GM12891 (cell line): ENCODE measurements at regions not wholly inside any gene's neighbourhood (a gene's known extent, or its start where the extent isn't known, plus 50 kb on each side); places are given as distances from the start of the nearest gene placed in this dataset.

Experiments
- DNase-seq: peaks from one replicate; pipeline ENCODE4 v3.0.0; 2011; ENCODE audit warnings: low spot score; ENCODE audit not compliant: insufficient read length
- FAIRE-seq: peaks from 2 replicates; lab custom pipeline; 2011; peaks lifted over from hg19 to GRCh38; lab: Jason Lieb, UNC
- PAX5 ChIP-seq: IDR thresholded peaks from 2 replicates; pipeline ENCODE4 v1.6.1; 2011; ENCODE audit warnings: low read length, moderate library complexity, mild to moderate bottlenecking; ENCODE audit not compliant: insufficient read depth, severe bottlenecking
- POLR2A ChIP-seq: IDR thresholded peaks from 2 replicates; pipeline ENCODE4 v1.6.1; 2011; ENCODE audit warnings: low read depth, low read length, control low read depth
- POLR2AphosphoS5 ChIP-seq: IDR thresholded peaks from 2 replicates; pipeline ENCODE4 v1.6.1; 2011; ENCODE audit warnings: low read depth, low read length, control low read depth
- POU2F2 ChIP-seq: IDR thresholded peaks from 2 replicates; pipeline ENCODE4 v1.6.1; 2011; ENCODE audit warnings: low read depth, mild to moderate bottlenecking, control low read depth, low read length, moderate library complexity
- SPI1 ChIP-seq: IDR thresholded peaks from 2 replicates; pipeline ENCODE4 v1.6.1; 2011; ENCODE audit warnings: low read depth, low read length, control low read depth
- TAF1 ChIP-seq: IDR thresholded peaks from 2 replicates; pipeline ENCODE4 v1.6.1; 2011; ENCODE audit warnings: low read depth, low read length, control low read depth

- no peak for FAIRE-seq
- TF ChIP-seq PAX5, result no peak
- TF ChIP-seq POLR2AphosphoS5, result no peak
- no peak for TF ChIP-seq TAF1
- no peak for TF ChIP-seq POLR2A
- no peak for TF ChIP-seq POU2F2
- no peak for TF ChIP-seq SPI1
Measured at GRCh38 chr13:64819081-64819480, 2411.1 kb downstream of the PCDH9 start.

GRCh38 chr13:64817691-64818090 lies 2412.4 kb downstream of the PCDH9 start:
- FAIRE-seq (no peak), DNase-seq (no peak)
- TF ChIP-seq TAF1, result no peak
- no peak for TF ChIP-seq SPI1
- no peak for TF ChIP-seq POLR2AphosphoS5
- no peak for TF ChIP-seq POU2F2
- TF ChIP-seq PAX5, result no peak
- no peak for TF ChIP-seq POLR2A

More at GRCh38 chr13:64819081-64819480, 2411.1 kb downstream of the PCDH9 start:
- DNase-seq, result no peak

GRCh38 chr13:64810750-64811149 lies 2419.4 kb downstream of the PCDH9 start:
- FAIRE-seq, result no peak
- TF ChIP-seq POLR2AphosphoS5 (no peak), TAF1 (no peak), SPI1 (no peak), POLR2A (no peak), POU2F2 (no peak), PAX5 (no peak)
- no peak for DNase-seq

GRCh38 chr13:64808704-64809103 lies 2421.4 kb downstream of the PCDH9 start:
- TF ChIP-seq POLR2AphosphoS5, result no peak
- no peak for TF ChIP-seq TAF1
- TF ChIP-seq POLR2A, result no peak
- no peak for TF ChIP-seq SPI1
- no peak for TF ChIP-seq PAX5
- no peak for TF ChIP-seq POU2F2
- no peak for FAIRE-seq
- no peak for DNase-seq

- FAIRE-seq (no peak), DNase-seq (no peak)
- TF ChIP-seq POU2F2 (no peak), PAX5 (no peak), TAF1 (no peak), SPI1 (no peak), POLR2A (no peak)
Measured at GRCh38 chr13:64801768-64802167, 2428.4 kb downstream of the PCDH9 start.

GRCh38 chr13:64798422-64798821 lies 2431.7 kb downstream of the PCDH9 start:
- no peak for TF ChIP-seq PAX5
- no peak for TF ChIP-seq SPI1
- TF ChIP-seq POLR2AphosphoS5, result no peak
- no peak for TF ChIP-seq TAF1
- TF ChIP-seq POU2F2, result no peak
- no peak for TF ChIP-seq POLR2A
- FAIRE-seq (no peak), DNase-seq (no peak)

GRCh38 chr13:64793592-64793991 lies 2436.5 kb downstream of the PCDH9 start:
- TF ChIP-seq POLR2AphosphoS5 (no peak), POLR2A (no peak)
- FAIRE-seq (no peak), DNase-seq (no peak)

- FAIRE-seq (no peak), DNase-seq (no peak)
- TF ChIP-seq SPI1 (no peak), PAX5 (no peak), POU2F2 (no peak), POLR2AphosphoS5 (no peak), POLR2A (no peak), TAF1 (no peak)
Measured at GRCh38 chr13:64793131-64793530, 2437.0 kb downstream of the PCDH9 start.

GRCh38 chr13:64791373-64791772 lies 2438.8 kb downstream of the PCDH9 start:
- no peak for DNase-seq
- FAIRE-seq, result no peak
- TF ChIP-seq SPI1 (no peak), POU2F2 (no peak), POLR2AphosphoS5 (no peak), POLR2A (no peak), PAX5 (no peak), TAF1 (no peak)

GRCh38 chr13:64782466-64782865 lies 2447.7 kb downstream of the PCDH9 start:
- DNase-seq (no peak), FAIRE-seq (no peak)
- TF ChIP-seq POLR2A (no peak), TAF1 (no peak), SPI1 (no peak), PAX5 (no peak), POU2F2 (no peak), POLR2AphosphoS5 (no peak)

GRCh38 chr13:64778002-64778401 lies 2452.1 kb downstream of the PCDH9 start:
- TF ChIP-seq POLR2AphosphoS5, result no peak
- no peak for TF ChIP-seq TAF1
- no peak for TF ChIP-seq PAX5
- no peak for TF ChIP-seq POU2F2
- no peak for TF ChIP-seq SPI1
- TF ChIP-seq POLR2A, result no peak
- FAIRE-seq (no peak), DNase-seq (no peak)
